ENCODE measurements at regions not wholly inside any gene's neighbourhood (a gene's known extent, or its start where the extent isn't known, plus 50 kb on each side); places are given as distances from the start of the nearest gene placed in this dataset.

DNA sequence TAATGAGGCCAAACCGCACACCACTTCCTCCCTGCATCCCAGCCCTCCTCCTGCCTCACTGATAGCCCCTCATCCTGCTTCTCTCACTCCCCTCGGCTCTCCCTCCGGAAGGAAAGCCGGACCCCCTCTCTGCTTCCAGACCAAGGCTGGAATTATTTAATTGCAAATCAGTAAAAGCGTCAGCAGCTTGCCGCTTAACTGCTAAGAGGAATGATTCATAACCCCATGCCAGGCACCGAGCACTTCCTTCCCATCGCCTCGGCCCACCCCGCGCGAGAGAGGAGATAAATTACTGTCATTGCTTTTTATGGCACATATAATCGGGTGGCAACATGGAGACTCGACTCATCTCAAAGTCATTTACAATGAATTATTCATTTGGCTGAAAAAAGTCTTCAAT is 77.3 kb downstream of the UBIAD1 start:
- Histone ChIP-seq H3K27me3 (ENCODE audit: control insufficient read depth, extremely low read depth, insufficient read depth, low read length) (peaks cover under 1% of the 10 kb centered on the region), H3K4me3 (ENCODE audit: control insufficient read depth in 2 of 3, extremely low read depth in 1 of 3, insufficient read depth in 2 of 3, low read depth in 1 of 3, low read length in 3 of 3) (no peak overlapping the region), H2AFZ (ENCODE audit: control insufficient read depth, low read length) (no peak overlapping the region), H3K79me2 (ENCODE audit: control insufficient read depth, insufficient read depth, low read length) (no peaks in the 10 kb centered on the region), H3K9me1 (ENCODE audit: control insufficient read depth, extremely low read depth, insufficient read depth, low read length) (no peaks in the 10 kb centered on the region), H3K9ac (ENCODE audit: control insufficient read depth, extremely low read depth, insufficient read depth, low read length) (no peak overlapping the region), H3K27ac (ENCODE audit: control insufficient read depth, insufficient read depth, low read length) (no peak overlapping the region), H3K36me3 (ENCODE audit: control insufficient read depth in 2 of 2, extremely low read depth in 1 of 2, insufficient read depth in 2 of 2, low read length in 2 of 2) (no peaks in the 10 kb centered on the region), H4K20me1 (ENCODE audit: control insufficient read depth, extremely low read depth, insufficient read depth, low read length) (no peaks in the 10 kb centered on the region), H3K4me2 (ENCODE audit: control insufficient read depth, extremely low read depth, insufficient read depth, low read depth, low read length) (no peak overlapping the region), H3K9me3 (ENCODE audit: control insufficient read depth, low read depth, low read length) (peaks cover 9% of the 10 kb centered on the region), H3K4me1 (ENCODE audit: control insufficient read depth, extremely low read depth, insufficient read depth, low read length) (no peaks in the 10 kb centered on the region)
- TF ChIP-seq, protein P1, sequence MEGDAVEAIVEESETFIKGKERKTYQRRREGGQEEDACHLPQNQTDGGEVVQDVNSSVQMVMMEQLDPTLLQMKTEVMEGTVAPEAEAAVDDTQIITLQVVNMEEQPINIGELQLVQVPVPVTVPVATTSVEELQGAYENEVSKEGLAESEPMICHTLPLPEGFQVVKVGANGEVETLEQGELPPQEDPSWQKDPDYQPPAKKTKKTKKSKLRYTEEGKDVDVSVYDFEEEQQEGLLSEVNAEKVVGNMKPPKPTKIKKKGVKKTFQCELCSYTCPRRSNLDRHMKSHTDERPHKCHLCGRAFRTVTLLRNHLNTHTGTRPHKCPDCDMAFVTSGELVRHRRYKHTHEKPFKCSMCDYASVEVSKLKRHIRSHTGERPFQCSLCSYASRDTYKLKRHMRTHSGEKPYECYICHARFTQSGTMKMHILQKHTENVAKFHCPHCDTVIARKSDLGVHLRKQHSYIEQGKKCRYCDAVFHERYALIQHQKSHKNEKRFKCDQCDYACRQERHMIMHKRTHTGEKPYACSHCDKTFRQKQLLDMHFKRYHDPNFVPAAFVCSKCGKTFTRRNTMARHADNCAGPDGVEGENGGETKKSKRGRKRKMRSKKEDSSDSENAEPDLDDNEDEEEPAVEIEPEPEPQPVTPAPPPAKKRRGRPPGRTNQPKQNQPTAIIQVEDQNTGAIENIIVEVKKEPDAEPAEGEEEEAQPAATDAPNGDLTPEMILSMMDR (optimal IDR thresholded peaks at IDR 0.05 in 1 of 3, IDR thresholded peaks at IDR 0.05 in 1 of 3, conservative IDR thresholded peaks at IDR 0.05 in 1 of 3; ENCODE audit: extremely low read depth in 1 of 3, insufficient read depth in 2 of 3, low read length in 3 of 3) = no peak
- no peak for TF ChIP-seq EZH2 (IDR thresholded peaks at IDR 0.05; ENCODE audit: low read length)
- dilution Hi-C loops (cut with MboI; ENCODE audit: extremely low pct_ligation_motif_present, low sequenced_read_pairs) = no loop called here
- FAIRE-seq = no peak
- DNase-seq (ENCODE audit: low read depth, low spot score) = no peak

DNA sequence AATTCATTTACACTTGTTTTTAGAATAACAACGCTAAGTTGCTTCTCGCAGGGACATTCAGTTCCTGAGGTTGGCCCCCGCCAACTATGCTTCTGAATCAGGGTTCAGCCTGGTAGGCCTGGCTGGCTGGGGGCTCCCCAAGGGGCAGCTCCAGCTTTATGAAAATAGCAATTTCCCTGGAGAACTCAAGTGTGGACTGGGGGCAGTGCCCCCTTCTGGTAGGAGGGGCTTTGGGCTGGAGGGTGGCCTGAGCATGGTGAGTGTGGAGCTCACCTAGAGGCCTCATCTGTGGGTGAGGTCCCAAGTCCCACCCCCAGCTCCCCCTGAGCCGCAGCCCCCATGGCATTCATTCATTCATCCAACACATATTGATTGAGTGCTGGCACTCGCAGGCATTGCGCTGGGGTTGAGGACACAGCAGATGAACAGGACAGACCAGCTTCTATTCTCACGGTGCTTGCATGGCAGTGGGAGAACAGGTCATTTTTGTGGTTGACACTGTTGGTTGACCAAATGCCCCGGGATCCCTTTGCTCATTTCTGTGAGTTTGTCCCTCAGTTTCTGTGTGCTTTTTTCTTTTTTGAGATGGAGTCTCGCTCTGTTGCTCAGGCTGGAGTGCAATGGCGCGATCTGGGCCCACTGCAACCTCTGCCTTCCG is 79.2 kb downstream of the UBIAD1 start:
- Histone ChIP-seq H3K27me3 (ENCODE audit: control insufficient read depth, extremely low read depth, insufficient read depth, low read length) (peaks cover 11% of the 10 kb centered on the region), H3K4me3 (ENCODE audit: control insufficient read depth in 2 of 3, extremely low read depth in 1 of 3, insufficient read depth in 2 of 3, low read depth in 1 of 3, low read length in 3 of 3) (no peak overlapping the region), H3K36me3 (ENCODE audit: control insufficient read depth in 2 of 2, extremely low read depth in 1 of 2, insufficient read depth in 2 of 2, low read length in 2 of 2) (no peaks in the 10 kb centered on the region), H3K9me1 (ENCODE audit: control insufficient read depth, extremely low read depth, insufficient read depth, low read length) (no peaks in the 10 kb centered on the region), H3K4me1 (ENCODE audit: control insufficient read depth, extremely low read depth, insufficient read depth, low read length) (no peaks in the 10 kb centered on the region), H2AFZ (ENCODE audit: control insufficient read depth, low read length) (no peak overlapping the region), H3K9ac (ENCODE audit: control insufficient read depth, extremely low read depth, insufficient read depth, low read length) (no peak overlapping the region), H3K9me3 (ENCODE audit: control insufficient read depth, low read depth, low read length) (peaks cover 9% of the 10 kb centered on the region), H4K20me1 (ENCODE audit: control insufficient read depth, extremely low read depth, insufficient read depth, low read length) (no peaks in the 10 kb centered on the region), H3K79me2 (ENCODE audit: control insufficient read depth, insufficient read depth, low read length) (no peaks in the 10 kb centered on the region), H3K4me2 (ENCODE audit: control insufficient read depth, extremely low read depth, insufficient read depth, low read depth, low read length) (no peak overlapping the region), H3K27ac (ENCODE audit: control insufficient read depth, insufficient read depth, low read length) (no peak overlapping the region)
- dilution Hi-C loops (cut with MboI; ENCODE audit: extremely low pct_ligation_motif_present, low sequenced_read_pairs) = no loop called here
- TF ChIP-seq, protein P1 (optimal IDR thresholded peaks at IDR 0.05 in 1 of 3, IDR thresholded peaks at IDR 0.05 in 1 of 3, conservative IDR thresholded peaks at IDR 0.05 in 1 of 3; ENCODE audit: extremely low read depth in 1 of 3, insufficient read depth in 2 of 3, low read length in 3 of 3) = no peak
- no peak for TF ChIP-seq EZH2 (IDR thresholded peaks at IDR 0.05; ENCODE audit: low read length)
- DNase-seq (ENCODE audit: low read depth, low spot score) (no peak), FAIRE-seq (no peak)
